ENCODE measurements at regions not wholly inside any gene's neighbourhood (a gene's known extent, or its start where the extent isn't known, plus 50 kb on each side); places are given as distances from the start of the nearest gene placed in this dataset.
"Not testable (repeated sequence)": the region's sequence is repeated elsewhere in the genome, so short reads cannot be mapped to it uniquely, and the experiment has no call there.

DNA sequence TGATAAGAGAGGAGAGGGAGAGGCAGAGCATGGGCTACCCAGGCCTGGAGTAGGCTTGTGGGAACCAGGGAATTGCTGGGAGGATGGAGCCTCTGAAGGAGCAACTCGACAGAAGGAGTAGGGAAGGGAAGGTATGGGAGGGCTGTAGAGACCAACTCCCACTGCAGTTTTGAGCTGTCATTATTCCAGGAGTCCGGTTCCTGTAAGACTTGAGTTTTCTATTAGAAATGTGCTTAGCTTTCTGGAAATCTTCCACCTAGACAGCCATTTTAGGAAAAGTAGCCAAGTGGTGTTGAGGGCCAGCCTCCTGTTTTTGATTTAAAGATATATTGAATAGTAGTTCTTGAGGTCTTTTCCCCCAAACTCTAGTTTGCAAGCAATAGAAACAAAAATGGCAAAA lies 323.5 kb downstream of the LRRC70 start:
- intact Hi-C loops (cut with DNase I), result no loop called here
- Histone ChIP-seq H3K36me3 (ENCODE audit: control insufficient read depth in 1 of 2, insufficient read depth in 2 of 2, low read length in 1 of 2) (no peaks in the 10 kb centered on the region), H3K27ac (ENCODE audit: low read depth in 1 of 2, low read length in 2 of 2) (no peak overlapping the region), H3K9me3 (ENCODE audit: control insufficient read depth, low read length) (no peaks in the 10 kb centered on the region), H3K4me3 (ENCODE audit: low read length in 2 of 2) (no peak overlapping the region), H3K4me1 (ENCODE audit: control insufficient read depth in 1 of 2, insufficient read depth in 2 of 2, low read length in 2 of 2) (peaks cover 2 to 3% of the 10 kb centered on the region in 2 donors), H3K27me3 (ENCODE audit: control insufficient read depth in 1 of 2, insufficient read depth in 2 of 2, low read length in 1 of 2) (no peaks in the 10 kb centered on the region)
- WGBS, 2 donors, result 10 to 24% methylated on average over 2 of the region's 2 CpGs
- ATAC-seq (ENCODE audit: low FRiP score) (no peak), DNase-seq (no peak)

DNA sequence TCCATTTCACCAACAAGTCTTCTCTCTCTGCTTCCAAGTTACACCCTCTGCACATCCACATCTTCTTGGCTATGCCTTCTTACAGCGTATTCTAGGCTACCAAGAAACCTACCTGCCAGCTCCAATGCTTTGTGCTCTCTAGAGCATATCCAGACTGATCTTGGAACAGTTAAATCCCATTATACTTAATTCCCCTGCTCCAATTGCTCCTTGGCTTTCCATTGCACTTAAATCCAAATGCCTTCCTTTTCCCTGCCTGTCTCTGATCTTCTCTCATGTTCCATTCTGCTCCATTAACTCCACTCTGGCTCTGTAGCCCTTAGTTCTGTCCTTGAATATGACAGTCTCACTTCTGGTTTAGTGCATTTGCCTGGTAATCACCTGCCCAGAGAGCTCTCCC lies 322.4 kb downstream of the LRRC70 start:
- Histone ChIP-seq H3K9me3 (ENCODE audit: control insufficient read depth, low read length) (peaks cover under 1% of the 10 kb centered on the region), H3K4me3 (ENCODE audit: low read length in 2 of 2) (no peak overlapping the region), H3K27ac (ENCODE audit: low read depth in 1 of 2, low read length in 2 of 2) (no peak overlapping the region), H3K36me3 (ENCODE audit: control insufficient read depth in 1 of 2, insufficient read depth in 2 of 2, low read length in 1 of 2) (no peaks in the 10 kb centered on the region), H3K4me1 (ENCODE audit: control insufficient read depth in 1 of 2, insufficient read depth in 2 of 2, low read length in 2 of 2) (peaks cover 2 to 3% of the 10 kb centered on the region in 2 donors), H3K27me3 (ENCODE audit: control insufficient read depth in 1 of 2, insufficient read depth in 2 of 2, low read length in 1 of 2) (no peaks in the 10 kb centered on the region)
- intact Hi-C loops (cut with DNase I), result no loop called here
- 83 to 93% methylated on average over 1 of the region's 1 CpG for WGBS, 2 donors
- ATAC-seq (ENCODE audit: low FRiP score) (no peak), DNase-seq (no peak)

DNA sequence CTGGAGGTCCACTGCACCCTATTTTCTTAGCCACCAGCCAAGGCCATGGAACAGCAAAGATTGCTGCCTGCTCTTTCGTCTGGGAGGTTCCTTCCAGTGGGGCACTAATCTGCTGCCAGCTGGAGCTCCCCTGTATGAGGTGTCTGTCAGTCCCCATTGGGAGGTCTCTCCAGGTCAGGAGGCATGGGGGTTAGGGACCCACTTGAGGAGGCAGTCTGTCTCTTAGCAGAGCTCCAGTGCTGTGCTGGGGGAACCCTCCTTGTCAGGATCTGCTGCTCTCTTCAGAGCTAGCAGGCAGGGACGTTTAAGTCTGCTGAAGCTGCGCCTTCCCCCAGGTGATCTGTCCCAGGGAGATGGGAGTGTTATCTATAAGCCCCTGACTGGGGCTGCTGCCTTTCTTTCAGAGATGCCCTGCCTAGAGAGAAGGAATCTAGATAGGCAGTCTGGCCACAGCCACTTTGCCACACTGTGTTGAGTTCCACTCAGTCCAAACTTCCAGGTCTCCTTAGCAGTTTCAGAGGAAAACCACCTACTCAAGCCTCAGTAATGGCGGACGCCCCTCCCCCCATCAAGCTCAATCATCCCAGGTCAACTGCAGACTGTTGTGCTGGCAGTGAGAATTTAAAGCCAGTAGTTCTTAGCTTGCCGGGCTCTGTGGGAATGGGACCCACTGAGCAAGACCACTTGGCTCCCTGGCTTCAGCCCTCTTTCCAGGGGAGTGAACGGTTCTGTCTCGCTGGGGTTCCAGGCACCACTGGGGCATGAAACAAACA lies 317.7 kb downstream of the LRRC70 start:
- H3K9me3 ChIP-seq (ENCODE audit: control insufficient read depth, low read length), result peaks cover 1% of the 10 kb centered on the region
- no peak for DNase-seq
- no peak for ATAC-seq (ENCODE audit: low FRiP score)
- no peaks in the 10 kb centered on the region for H3K27me3 ChIP-seq (ENCODE audit: control insufficient read depth in 1 of 2, insufficient read depth in 2 of 2, low read length in 1 of 2)
- H3K4me3 ChIP-seq (ENCODE audit: low read length in 2 of 2), result no peak overlapping the region
- 86 to 87% methylated on average over 8 of the region's 8 CpGs for WGBS, 2 donors
- intact Hi-C loops (cut with DNase I), result no loop called here
- H3K4me1 ChIP-seq (ENCODE audit: control insufficient read depth in 1 of 2, insufficient read depth in 2 of 2, low read length in 2 of 2), result peaks cover 0 to 2% of the 10 kb centered on the region in 2 donors
- H3K27ac ChIP-seq (ENCODE audit: low read depth in 1 of 2, low read length in 2 of 2), result no peak overlapping the region
- no peaks in the 10 kb centered on the region for H3K36me3 ChIP-seq (ENCODE audit: control insufficient read depth in 1 of 2, insufficient read depth in 2 of 2, low read length in 1 of 2)

DNA sequence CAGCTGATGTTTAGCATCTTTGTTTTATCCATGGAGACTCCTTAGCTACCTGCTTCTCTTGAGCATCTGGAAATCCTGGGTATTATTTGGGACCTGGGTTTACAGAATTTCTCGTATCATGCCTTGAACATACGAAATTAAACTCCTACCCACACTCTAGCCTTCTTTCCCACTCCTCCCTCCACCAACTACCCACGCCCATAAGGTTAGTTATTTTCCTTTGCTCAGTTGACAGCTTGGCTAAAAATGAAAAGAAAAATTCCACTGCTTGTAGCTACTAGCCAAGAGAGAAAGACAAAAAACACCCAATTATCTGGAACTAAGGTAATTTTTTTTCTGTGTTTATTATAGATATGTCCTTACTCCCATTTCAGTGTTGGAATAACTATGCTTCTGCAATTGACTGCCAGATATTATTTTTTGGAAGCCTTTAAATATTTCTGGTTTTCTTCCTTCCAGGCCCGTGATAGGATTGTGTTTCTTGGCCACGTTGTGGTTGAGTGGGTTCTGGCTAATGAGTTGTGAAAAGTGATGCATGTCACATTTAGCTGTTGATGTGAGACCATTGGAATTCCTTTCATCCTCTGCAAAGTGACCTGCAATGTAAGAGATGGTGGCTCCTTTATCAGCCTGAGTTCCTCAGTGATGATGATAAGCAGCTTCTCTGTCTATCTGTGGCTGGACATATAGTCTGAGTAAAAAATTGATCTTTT lies 308.1 kb downstream of the LRRC70 start:
- intact Hi-C loops (cut with DNase I), result no loop called here
- ATAC-seq (ENCODE audit: low FRiP score) (no peak), DNase-seq (no peak)
- WGBS, 2 donors, result 3% methylated on average over 5 of the region's 5 CpGs
- Histone ChIP-seq H3K36me3 (ENCODE audit: control insufficient read depth in 1 of 2, insufficient read depth in 2 of 2, low read length in 1 of 2) (no peaks in the 10 kb centered on the region), H3K9me3 (ENCODE audit: control insufficient read depth, low read length) (no peaks in the 10 kb centered on the region), H3K27ac (ENCODE audit: low read depth in 1 of 2, low read length in 2 of 2) (no peak overlapping the region), H3K4me1 (ENCODE audit: control insufficient read depth in 1 of 2, insufficient read depth in 2 of 2, low read length in 2 of 2) (peaks cover 2 to 6% of the 10 kb centered on the region in 2 donors), H3K4me3 (ENCODE audit: low read length in 2 of 2) (no peak overlapping the region), H3K27me3 (ENCODE audit: control insufficient read depth in 1 of 2, insufficient read depth in 2 of 2, low read length in 1 of 2) (no peaks in the 10 kb centered on the region)

DNA sequence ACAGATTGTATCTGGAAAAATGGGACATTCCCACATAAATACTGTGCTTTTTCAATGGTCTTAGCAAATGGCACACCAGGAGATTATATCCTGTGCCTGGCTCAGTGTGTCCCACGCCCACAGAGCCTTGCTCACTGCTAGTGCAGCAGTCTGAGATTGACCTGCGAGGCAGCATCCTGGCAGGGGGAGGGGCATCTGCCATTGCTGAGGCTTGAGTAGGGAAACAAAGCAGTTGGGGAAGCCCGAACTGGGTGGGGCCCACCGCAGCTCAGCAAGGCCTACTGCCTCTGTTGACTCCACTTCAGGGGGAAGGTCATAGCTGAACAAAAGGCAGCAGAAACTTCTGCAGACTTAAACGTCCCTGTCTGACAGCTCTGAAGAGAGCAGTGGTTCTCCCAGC lies 258.7 kb downstream of the LRRC70 start:
- intact Hi-C loops (cut with DNase I); H3K4me1 ChIP-seq (ENCODE audit: control insufficient read depth in 1 of 2, insufficient read depth in 2 of 2, low read length in 2 of 2); H3K36me3 ChIP-seq (ENCODE audit: control insufficient read depth in 1 of 2, insufficient read depth in 2 of 2, low read length in 1 of 2); H3K27ac ChIP-seq (ENCODE audit: low read depth in 1 of 2, low read length in 2 of 2); H3K27me3 ChIP-seq (ENCODE audit: control insufficient read depth in 1 of 2, insufficient read depth in 2 of 2, low read length in 1 of 2); ATAC-seq (ENCODE audit: low FRiP score); DNase-seq; H3K4me3 ChIP-seq (ENCODE audit: low read length in 2 of 2); H3K9me3 ChIP-seq (ENCODE audit: control insufficient read depth, low read length): not testable (repeated sequence)
- WGBS, 2 donors, result 75% methylated on average over 5 of the region's 5 CpGs

DNA sequence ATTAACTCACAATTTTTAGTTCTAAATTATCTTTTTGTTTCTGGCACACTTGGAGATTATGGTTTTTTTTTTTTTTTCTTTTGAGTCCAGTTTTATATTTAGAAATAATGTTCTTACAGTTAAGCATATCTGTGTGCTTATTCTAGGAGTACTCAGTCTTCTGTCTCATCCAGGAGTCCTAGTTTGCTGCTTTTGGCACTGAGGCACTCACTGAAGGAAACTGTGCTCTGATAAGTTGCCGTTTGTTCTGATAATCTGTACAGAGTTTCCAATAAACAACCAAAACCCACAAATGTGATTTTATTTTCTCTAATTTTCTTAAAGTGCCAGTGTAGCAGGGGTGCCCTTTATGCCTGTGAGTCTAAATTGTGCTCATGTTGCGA lies 251.0 kb downstream of the LRRC70 start:
- H3K9me3 ChIP-seq (ENCODE audit: control insufficient read depth, low read length), result peaks cover 2% of the 10 kb centered on the region
- intact Hi-C loops (cut with DNase I), result no loop called here
- 44% methylated on average over 2 of the region's 2 CpGs for WGBS, 2 donors
- ATAC-seq (ENCODE audit: low FRiP score), result no peak
- no peaks in the 10 kb centered on the region for H3K4me1 ChIP-seq (ENCODE audit: control insufficient read depth in 1 of 2, insufficient read depth in 2 of 2, low read length in 2 of 2)
- no peak for DNase-seq
- H3K27me3 ChIP-seq (ENCODE audit: control insufficient read depth in 1 of 2, insufficient read depth in 2 of 2, low read length in 1 of 2), result no peaks in the 10 kb centered on the region
- no peaks in the 10 kb centered on the region for H3K36me3 ChIP-seq (ENCODE audit: control insufficient read depth in 1 of 2, insufficient read depth in 2 of 2, low read length in 1 of 2)
- no peak overlapping the region for H3K4me3 ChIP-seq (ENCODE audit: low read length in 2 of 2)
- H3K27ac ChIP-seq (ENCODE audit: low read depth in 1 of 2, low read length in 2 of 2), result no peak overlapping the region

DNA sequence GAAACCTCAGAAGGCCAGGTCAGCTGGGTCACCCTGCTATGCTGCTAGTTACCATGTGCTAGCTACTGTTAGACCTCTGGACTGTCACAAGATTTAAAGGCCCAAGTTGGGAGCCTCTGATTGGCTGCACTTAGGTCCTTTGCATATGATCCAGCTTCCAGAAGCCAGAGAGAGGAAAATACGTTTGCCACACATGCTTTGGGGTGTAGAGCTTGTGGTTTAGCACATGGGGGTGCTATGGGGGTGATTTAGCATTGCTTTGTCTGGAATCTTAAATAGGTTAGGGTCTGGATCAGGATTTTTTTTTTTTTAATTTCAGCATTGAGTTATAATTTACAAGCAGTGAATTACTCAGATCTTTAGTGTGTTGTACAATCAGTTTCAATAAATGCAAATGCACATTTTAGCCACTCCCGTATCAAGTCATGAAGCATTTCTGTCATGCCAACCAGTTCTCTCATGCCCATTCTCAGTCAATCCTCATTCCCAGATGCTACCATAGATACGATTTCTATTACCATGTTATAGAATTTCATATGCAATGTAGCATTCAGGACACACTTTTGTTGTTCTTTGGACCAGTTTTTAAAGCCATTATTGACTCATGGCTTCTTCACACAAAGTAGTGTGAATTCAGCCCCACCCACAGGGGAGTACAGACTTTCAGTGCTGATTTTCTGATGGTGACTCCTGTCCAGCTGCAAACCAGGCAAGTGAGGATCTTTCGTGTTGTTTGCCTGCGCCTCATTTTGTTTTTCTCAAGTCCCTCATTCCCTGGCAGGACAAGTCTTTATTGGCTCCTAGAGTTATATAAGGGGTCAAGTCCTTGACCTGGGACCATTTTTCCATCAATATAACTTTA lies 250.4 kb downstream of the LRRC70 start:
- Histone ChIP-seq H3K9me3 (ENCODE audit: control insufficient read depth, low read length) (peaks cover 2% of the 10 kb centered on the region), H3K27me3 (ENCODE audit: control insufficient read depth in 1 of 2, insufficient read depth in 2 of 2, low read length in 1 of 2) (no peaks in the 10 kb centered on the region), H3K36me3 (ENCODE audit: control insufficient read depth in 1 of 2, insufficient read depth in 2 of 2, low read length in 1 of 2) (no peaks in the 10 kb centered on the region), H3K27ac (ENCODE audit: low read depth in 1 of 2, low read length in 2 of 2) (no peak overlapping the region), H3K4me1 (ENCODE audit: control insufficient read depth in 1 of 2, insufficient read depth in 2 of 2, low read length in 2 of 2) (no peaks in the 10 kb centered on the region), H3K4me3 (ENCODE audit: low read length in 2 of 2) (no peak overlapping the region)
- intact Hi-C loops (cut with DNase I), result no loop called here
- ATAC-seq (ENCODE audit: low FRiP score), result no peak
- 50 to 59% methylated on average over 5 of the region's 5 CpGs for WGBS, 2 donors
- no peak for DNase-seq

DNA sequence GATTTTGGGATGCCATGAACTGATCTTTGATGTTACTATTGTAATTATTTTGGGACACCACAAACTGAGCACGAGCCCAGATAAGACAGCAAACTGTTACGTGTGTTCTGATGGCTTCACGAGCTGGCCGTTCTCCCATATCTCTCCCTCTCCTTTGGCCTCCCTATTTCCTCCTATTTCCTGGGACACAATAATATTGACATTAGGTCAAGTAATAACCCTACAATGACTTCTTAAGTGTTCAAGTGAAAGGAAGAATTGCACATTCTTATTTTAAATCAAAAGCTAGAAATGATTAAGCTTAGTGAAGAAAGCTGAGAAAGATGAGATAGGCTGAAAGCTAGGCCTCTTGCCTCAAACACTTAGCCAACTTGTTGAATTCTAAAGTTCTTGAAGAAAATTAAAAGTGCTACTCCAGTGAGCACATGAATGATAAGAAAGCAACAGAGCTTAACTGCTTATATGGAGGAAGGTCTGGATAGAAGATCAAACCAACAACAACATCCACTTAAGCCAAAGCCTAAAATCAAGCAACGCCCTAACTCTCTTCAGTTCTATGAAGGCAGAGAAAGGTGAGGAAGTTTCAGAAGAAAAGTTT lies 247.1 kb downstream of the LRRC70 start:
- Histone ChIP-seq H3K4me1 (ENCODE audit: control insufficient read depth in 1 of 2, insufficient read depth in 2 of 2, low read length in 2 of 2) (no peaks in the 10 kb centered on the region), H3K27ac (ENCODE audit: low read depth in 1 of 2, low read length in 2 of 2) (no peak overlapping the region), H3K4me3 (ENCODE audit: low read length in 2 of 2) (no peak overlapping the region), H3K36me3 (ENCODE audit: control insufficient read depth in 1 of 2, insufficient read depth in 2 of 2, low read length in 1 of 2) (no peaks in the 10 kb centered on the region), H3K9me3 (ENCODE audit: control insufficient read depth, low read length) (no peaks in the 10 kb centered on the region), H3K27me3 (ENCODE audit: control insufficient read depth in 1 of 2, insufficient read depth in 2 of 2, low read length in 1 of 2) (no peaks in the 10 kb centered on the region)
- DNase-seq, result no peak
- ATAC-seq (ENCODE audit: low FRiP score), result no peak
- WGBS, 2 donors, result 83 to 85% methylated on average over 5 of the region's 5 CpGs
- intact Hi-C loops (cut with DNase I), result no loop called here

All from aorta (tissue), 5 donors.